Transverse colon (tissue), 4 donors: ENCODE measurements at regions not wholly inside any gene's neighbourhood (a gene's known extent, or its start where the extent isn't known, plus 50 kb on each side); places are given as distances from the start of the nearest gene placed in this dataset.

Experiments
- DNase-seq: peaks from one replicate; pipeline ENCODE4 v3.0.0-alpha.2; 2019
- H3K27ac ChIP-seq, 4 donors: fragments of 200-600 bp; sonication (generic); 2 replicates each; pipeline ENCODE4 v1.5.1; 2016 to 2018; ENCODE audit warnings: inconsistent platforms in 4 of 4
- H3K27me3 ChIP-seq: fragments of 200-600 bp; sonication (generic); 2 replicates; pipeline ENCODE4 v1.5.1; 2017; ENCODE audit warnings: inconsistent platforms
- H3K36me3 ChIP-seq, 4 donors: fragments of 200-600 bp; sonication (generic); 2 replicates each; pipeline ENCODE4 v1.5.1; 2017 to 2019; ENCODE audit warnings: inconsistent platforms in 4 of 4
- H3K4me1 ChIP-seq, 4 donors: fragments of 200-600 bp; sonication (generic); 2 replicates each; pipeline ENCODE4 v1.5.1; 2017 to 2020; ENCODE audit warnings: inconsistent platforms in 4 of 4
- H3K4me3 ChIP-seq, 4 donors: fragments of 200-600 bp; sonication (generic); 1 replicate in 1 of 4; 2 replicates in 3 of 4; pipeline versions ENCODE4 v1.5.1 to v1.6.1; 2017 to 2019; ENCODE audit warnings: inconsistent platforms in 4 of 4
- H3K9me3 ChIP-seq, 2 donors: fragments of 200-600 bp; sonication (generic); 2 replicates each; pipeline ENCODE4 v1.5.1; 2017 to 2019; ENCODE audit warnings: inconsistent platforms in 2 of 2
- EP300 ChIP-seq: sonication (generic); formaldehyde crosslinking; IDR thresholded peaks from one replicate; pipeline ENCODE4 v1.6.1; 2017; ENCODE audit warnings: antibody characterized with exemption, low read depth
- POLR2A ChIP-seq: fragments of 450-650 bp; IDR thresholded peaks from one replicate; pipeline ENCODE4 v1.6.1; 2016; ENCODE audit warnings: antibody characterized with exemption, mild to moderate bottlenecking, moderate library complexity
- POLR2AphosphoS5 ChIP-seq, 3 donors: sonication (generic); formaldehyde crosslinking; IDR thresholded peaks; one replicate each; pipeline ENCODE4 v1.6.1; 2016; ENCODE audit warnings: antibody characterized with exemption in 3 of 3
- WGBS, 2 donors: methylation state at CpG; one replicate each; pipeline ENCODE4 v1.1.5; 2018; ENCODE audit warnings: low coverage in 1 of 2; 5-methylcytosine and 5-hydroxymethylcytosine counted together
- in situ Hi-C, 4 donors: fragments of 200-750 bp; cut with MboI; loops; one replicate each; pipeline versions ENCODE4 v1.15.0 to v1.15.1; 2017; ENCODE audit warnings: low sequenced_read_pairs in 3 of 4, low pct_ligation_motif_present in 1 of 4, low pct_unique_long_range_greater_than_20kb in 1 of 4
- intact Hi-C: fragments of 100-400 bp; cut with DNase I; formaldehyde crosslinking; loops from one replicate; pipeline ENCODE4 v1.15.1; 2023; ENCODE audit warnings: low total_unique reads
- TF ChIP-seq, protein P1 (sequence below), 5 experiments: fragments of 200-600 bp in 3 of 5; fragments of 450-650 bp in 2 of 5; sonication (generic) in 3 of 5; IDR thresholded peaks; 1 replicate in 2 of 5; 2 replicates in 3 of 5; pipeline ENCODE4 v1.5.1; 2016 to 2017; ENCODE audit warnings: antibody characterized with exemption in 5 of 5, inconsistent platforms in 3 of 5, mild to moderate bottlenecking in 2 of 5, moderate library complexity in 1 of 5

DNA sequence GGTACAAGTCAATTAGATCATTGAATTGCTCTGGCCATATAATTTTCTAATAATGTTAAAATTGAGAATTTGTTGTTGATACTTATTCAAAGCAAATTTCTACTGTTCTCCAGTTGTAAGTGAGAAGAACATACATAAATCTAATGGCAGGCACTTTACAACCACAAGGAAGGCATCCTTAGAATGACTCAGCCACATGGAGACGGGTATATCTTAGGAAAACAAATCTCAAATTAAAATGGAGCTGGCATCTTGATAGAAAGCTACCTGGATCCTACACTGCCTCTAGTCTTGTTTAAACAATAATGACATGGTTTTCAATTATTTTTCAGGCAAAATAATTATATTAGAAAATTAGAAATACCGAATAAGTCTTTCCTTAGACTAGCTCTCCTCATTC, 1183.7 kb upstream of the SORCS1 start:
- in situ Hi-C loops (no loop called here), intact Hi-C loops (no loop called here)
- no peaks in the 10 kb centered on the region for H3K4me1 ChIP-seq
- no peak overlapping the region for H3K27ac ChIP-seq
- DNase-seq: no peak
- WGBS, 2 donors: 76% methylated on average over 2 of the region's 2 CpGs
- no peaks in the 10 kb centered on the region for H3K36me3 ChIP-seq
- no peak overlapping the region for H3K4me3 ChIP-seq
- TF ChIP-seq, protein P1, sequence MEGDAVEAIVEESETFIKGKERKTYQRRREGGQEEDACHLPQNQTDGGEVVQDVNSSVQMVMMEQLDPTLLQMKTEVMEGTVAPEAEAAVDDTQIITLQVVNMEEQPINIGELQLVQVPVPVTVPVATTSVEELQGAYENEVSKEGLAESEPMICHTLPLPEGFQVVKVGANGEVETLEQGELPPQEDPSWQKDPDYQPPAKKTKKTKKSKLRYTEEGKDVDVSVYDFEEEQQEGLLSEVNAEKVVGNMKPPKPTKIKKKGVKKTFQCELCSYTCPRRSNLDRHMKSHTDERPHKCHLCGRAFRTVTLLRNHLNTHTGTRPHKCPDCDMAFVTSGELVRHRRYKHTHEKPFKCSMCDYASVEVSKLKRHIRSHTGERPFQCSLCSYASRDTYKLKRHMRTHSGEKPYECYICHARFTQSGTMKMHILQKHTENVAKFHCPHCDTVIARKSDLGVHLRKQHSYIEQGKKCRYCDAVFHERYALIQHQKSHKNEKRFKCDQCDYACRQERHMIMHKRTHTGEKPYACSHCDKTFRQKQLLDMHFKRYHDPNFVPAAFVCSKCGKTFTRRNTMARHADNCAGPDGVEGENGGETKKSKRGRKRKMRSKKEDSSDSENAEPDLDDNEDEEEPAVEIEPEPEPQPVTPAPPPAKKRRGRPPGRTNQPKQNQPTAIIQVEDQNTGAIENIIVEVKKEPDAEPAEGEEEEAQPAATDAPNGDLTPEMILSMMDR (IDR thresholded peaks at IDR 0.05): no peak
- TF ChIP-seq POLR2A: no peak
- TF ChIP-seq EP300: no peak
- TF ChIP-seq POLR2AphosphoS5 (IDR thresholded peaks at IDR 0.05): no peak
- no peaks in the 10 kb centered on the region for H3K27me3 ChIP-seq
- no peaks in the 10 kb centered on the region for H3K9me3 ChIP-seq

- 80 to 88% methylated on average over 3 of the region's 3 CpGs for WGBS, 2 donors
- DNase-seq: no peak
- no peak for TF ChIP-seq EP300
- no peak for TF ChIP-seq POLR2A
- TF ChIP-seq, protein P1 (IDR thresholded peaks at IDR 0.05): no peak
- TF ChIP-seq POLR2AphosphoS5 (IDR thresholded peaks at IDR 0.05): no peak
- Histone ChIP-seq H3K27ac (no peak overlapping the region), H3K27me3 (no peaks in the 10 kb centered on the region), H3K9me3 (no peaks in the 10 kb centered on the region), H3K4me3 (no peak overlapping the region), H3K36me3 (no peaks in the 10 kb centered on the region), H3K4me1 (no peaks in the 10 kb centered on the region)
- in situ Hi-C loops: no loop called here
- intact Hi-C loops: no loop called here
Observed at GRCh38 chr10:108346066-108346465, 1181.6 kb upstream of the SORCS1 start.

- in situ Hi-C loops (no loop called here), intact Hi-C loops (no loop called here)
- H3K4me1 ChIP-seq: no peaks in the 10 kb centered on the region
- no peaks in the 10 kb centered on the region for H3K27me3 ChIP-seq
- H3K4me3 ChIP-seq: no peak overlapping the region
- TF ChIP-seq POLR2AphosphoS5 (IDR thresholded peaks at IDR 0.05): no peak
- no peak for TF ChIP-seq EP300
- no peak for TF ChIP-seq POLR2A
- TF ChIP-seq, protein P1 (IDR thresholded peaks at IDR 0.05): no peak
- no peaks in the 10 kb centered on the region for H3K9me3 ChIP-seq
- DNase-seq: no peak
- no peaks in the 10 kb centered on the region for H3K36me3 ChIP-seq
- H3K27ac ChIP-seq: no peak overlapping the region
Observed at GRCh38 chr10:108338146-108338545, 1173.6 kb upstream of the SORCS1 start.

GRCh38 chr10:108336836-108337235, 1172.3 kb upstream of the SORCS1 start:
- H3K4me1 ChIP-seq: no peaks in the 10 kb centered on the region
- intact Hi-C loops: no loop called here
- no peaks in the 10 kb centered on the region for H3K27me3 ChIP-seq
- H3K4me3 ChIP-seq: no peak overlapping the region
- no peak overlapping the region for H3K27ac ChIP-seq
- in situ Hi-C loops: no loop called here
- H3K9me3 ChIP-seq: no peaks in the 10 kb centered on the region
- H3K36me3 ChIP-seq: no peaks in the 10 kb centered on the region
- TF ChIP-seq, protein P1 (IDR thresholded peaks at IDR 0.05): no peak
- TF ChIP-seq POLR2A (no peak), EP300 (no peak), POLR2AphosphoS5 (IDR thresholded peaks at IDR 0.05) (no peak)
- DNase-seq: no peak
